Spleen (tissue), 7 donors: ENCODE measurements at regions not wholly inside any gene's neighbourhood (a gene's known extent, or its start where the extent isn't known, plus 50 kb on each side); places are given as distances from the start of the nearest gene placed in this dataset.

ENCODE experiments used
- CTCF ChIP-seq, 11 experiments: fragments of 200-600 bp in 7 of 11; fragments of 450-650 bp in 4 of 11; sonication (generic) in 4 of 11; IDR thresholded peaks in 8 of 11; conservative IDR thresholded peaks in 3 of 11; 1 replicate in 7 of 11; 2 replicates in 4 of 11; pipeline versions ENCODE4 v1.4.0 to v1.8.0; 2016 to 2021; ENCODE audit warnings: antibody characterized with exemption in 11 of 11, inconsistent platforms in 4 of 11, mild to moderate bottlenecking in 1 of 11
- POLR2A ChIP-seq, 3 donors: fragments of 450-650 bp; IDR thresholded peaks; one replicate each; pipeline ENCODE4 v1.5.1; 2017; ENCODE audit warnings: antibody characterized with exemption in 3 of 3, mild to moderate bottlenecking in 1 of 3
- POLR2AphosphoS5 ChIP-seq, 3 donors: sonication (generic); formaldehyde crosslinking; IDR thresholded peaks; one replicate each; pipeline ENCODE4 v1.5.1; 2017; ENCODE audit warnings: antibody characterized with exemption in 3 of 3
- donor health status: DM: no; HTN: no; CAD: no; lungs with moderate emphysema.
- donor health status: DM: no; HTN: no; CAD: no.
- donor health status: DM: no; HTN: no; CAD: no.

GRCh38 chr5:137563646-137564397 is 64.7 kb upstream of the SPOCK1 start:
- TF ChIP-seq CTCF (IDR thresholded peaks at IDR 0.05 in 8 of 11, conservative IDR thresholded peaks at IDR 0.05 in 3 of 11) (no peak), POLR2A (IDR thresholded peaks at IDR 0.05) (no peak), POLR2AphosphoS5 (IDR thresholded peaks at IDR 0.05) (peak in 1 of 3 donors; percentile 34)
